ENCODE measurements at regions not wholly inside any gene's neighbourhood (a gene's known extent, or its start where the extent isn't known, plus 50 kb on each side); places are given as distances from the start of the nearest gene placed in this dataset.

DNA sequence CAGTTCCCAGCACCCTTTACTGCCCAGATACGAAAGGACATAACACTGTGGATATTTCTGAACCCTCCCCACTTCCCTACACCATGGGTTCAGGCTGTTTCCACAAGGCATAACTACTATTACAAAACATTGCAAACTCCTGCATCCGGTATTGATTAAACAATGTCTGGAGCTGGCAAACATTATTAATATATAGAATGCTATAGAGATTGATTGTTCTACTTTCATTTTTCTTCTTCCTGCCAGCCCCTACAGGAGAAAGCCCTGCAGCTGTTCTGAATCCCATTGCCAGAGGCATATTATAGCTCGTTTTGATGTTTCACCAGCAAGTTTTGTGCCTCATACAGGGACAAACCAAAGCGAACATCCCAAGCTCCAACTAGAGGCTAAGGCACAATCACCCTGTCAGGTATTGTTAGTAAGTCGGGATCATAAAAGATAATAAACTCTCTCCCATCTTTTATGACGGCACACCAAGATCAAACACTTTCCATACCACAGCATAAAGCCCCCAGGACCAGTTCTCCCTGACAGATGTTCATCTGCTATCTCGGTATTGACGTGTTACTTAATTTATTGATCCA is 331.1 kb upstream of the NT5E start:
- no peak overlapping the region for H2BK120ac ChIP-seq (ENCODE audit: low read depth, low read length, poor library complexity, severe bottlenecking)
- Mint-ChIP-seq H3K4me1 (peaks cover 0 to 8% of the 10 kb centered on the region in 2 experiments; a peak in 3 of 4 replicates), H3K36me3 (ENCODE audit: insufficient read depth in 1 of 3, low read depth in 3 of 3) (no peaks in the 10 kb centered on the region), H3K9me3 (no peaks in the 10 kb centered on the region), H3K4me3 (no peak overlapping the region), H3K27me3 (ENCODE audit: low read depth) (no peaks in the 10 kb centered on the region; the same call in 1 of the 2 replicates), H3K27ac (no peak overlapping the region)
- H3K79me2 ChIP-seq (ENCODE audit: insufficient read depth, low read length) = no peaks in the 10 kb centered on the region
- no peak overlapping the region for H2AK5ac ChIP-seq (ENCODE audit: insufficient read length, low read length)
- no peak overlapping the region for H4K5ac ChIP-seq (ENCODE audit: insufficient read length, low read depth, low read length)
- no peak overlapping the region for H2BK15ac ChIP-seq (ENCODE audit: low read depth, low read length)
- no peak overlapping the region for H3K56ac ChIP-seq (ENCODE audit: insufficient read length, low read depth, low read length)
- H2AFZ ChIP-seq (ENCODE audit: low read length) = no peak overlapping the region
- no peak overlapping the region for H3K18ac ChIP-seq (ENCODE audit: insufficient read length, low read depth, low read length)
- no peak overlapping the region for H4K91ac ChIP-seq (ENCODE audit: insufficient read length, low read depth, low read length)
- H3K14ac ChIP-seq (ENCODE audit: insufficient read depth, low read length) = no peak overlapping the region
- no CpG with 5 or more reads among the region's 8 CpGs for WGBS (ENCODE audit: extremely low coverage, insufficient read length, low lambda C conversion rate)
- no peak overlapping the region for H3K27ac ChIP-seq (ENCODE audit: insufficient read length, low read depth, low read length)
- no peak overlapping the region for H2BK5ac ChIP-seq (ENCODE audit: insufficient read length, low read length)
- H3K23me2 ChIP-seq (ENCODE audit: insufficient read length, low read depth, low read length, poor library complexity, severe bottlenecking) = no peaks in the 10 kb centered on the region
- H3K4ac ChIP-seq (ENCODE audit: low read depth, low read length) = no peak overlapping the region
- H3T11ph ChIP-seq (ENCODE audit: low read length) = no peak overlapping the region
- no peak overlapping the region for H4K8ac ChIP-seq (replicated peaks; ENCODE audit: insufficient read length, low read depth, low read length)
- no peaks in the 10 kb centered on the region for H3K27me3 ChIP-seq (ENCODE audit: insufficient read depth, low read length)
- no peak overlapping the region for H3K9ac ChIP-seq (ENCODE audit: extremely low read depth, insufficient read length, low read length)
- H3K79me1 ChIP-seq (ENCODE audit: insufficient read depth, low read depth, low read length, poor library complexity, severe bottlenecking) = no peaks in the 10 kb centered on the region
- no peaks in the 10 kb centered on the region; the same call in 1 of the 2 replicates for H3K4me1 ChIP-seq (ENCODE audit: insufficient read depth, low read length)
- TF ChIP-seq, protein P1, sequence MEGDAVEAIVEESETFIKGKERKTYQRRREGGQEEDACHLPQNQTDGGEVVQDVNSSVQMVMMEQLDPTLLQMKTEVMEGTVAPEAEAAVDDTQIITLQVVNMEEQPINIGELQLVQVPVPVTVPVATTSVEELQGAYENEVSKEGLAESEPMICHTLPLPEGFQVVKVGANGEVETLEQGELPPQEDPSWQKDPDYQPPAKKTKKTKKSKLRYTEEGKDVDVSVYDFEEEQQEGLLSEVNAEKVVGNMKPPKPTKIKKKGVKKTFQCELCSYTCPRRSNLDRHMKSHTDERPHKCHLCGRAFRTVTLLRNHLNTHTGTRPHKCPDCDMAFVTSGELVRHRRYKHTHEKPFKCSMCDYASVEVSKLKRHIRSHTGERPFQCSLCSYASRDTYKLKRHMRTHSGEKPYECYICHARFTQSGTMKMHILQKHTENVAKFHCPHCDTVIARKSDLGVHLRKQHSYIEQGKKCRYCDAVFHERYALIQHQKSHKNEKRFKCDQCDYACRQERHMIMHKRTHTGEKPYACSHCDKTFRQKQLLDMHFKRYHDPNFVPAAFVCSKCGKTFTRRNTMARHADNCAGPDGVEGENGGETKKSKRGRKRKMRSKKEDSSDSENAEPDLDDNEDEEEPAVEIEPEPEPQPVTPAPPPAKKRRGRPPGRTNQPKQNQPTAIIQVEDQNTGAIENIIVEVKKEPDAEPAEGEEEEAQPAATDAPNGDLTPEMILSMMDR (conservative IDR thresholded peaks at IDR 0.05) = no peak
- no peak overlapping the region for H3K4me2 ChIP-seq (ENCODE audit: insufficient read depth, insufficient read length, low read length)
- H2BK20ac ChIP-seq (ENCODE audit: low read depth, low read length, poor library complexity, severe bottlenecking) = no peak overlapping the region
- H4K20me1 ChIP-seq (ENCODE audit: control insufficient read depth, insufficient read depth, insufficient read length) = no peaks in the 10 kb centered on the region
- no peak overlapping the region for H3K23ac ChIP-seq (ENCODE audit: insufficient read length, low read depth, low read length)
- no peak for DNase-seq
- H2BK12ac ChIP-seq (ENCODE audit: insufficient read length, low read depth, low read length) = no peak overlapping the region
- H3K9me3 ChIP-seq (ENCODE audit: control insufficient read depth, low read depth, low read length) = no peaks in the 10 kb centered on the region

Measured in H9 (cell line).